Activated T-cell treated with anti-CD3 and anti-CD28 coated beads, Interleukin-2, amount 50 U/mL, for 72 hours (primary cell): ENCODE measurements at regions not wholly inside any gene's neighbourhood (a gene's known extent, or its start where the extent isn't known, plus 50 kb on each side); places are given as distances from the start of the nearest gene placed in this dataset.
"Not testable (repeated sequence)": the region's sequence is repeated elsewhere in the genome, so short reads cannot be mapped to it uniquely, and the experiment has no call there.

Experiments used
- ATAC-seq, 2 donors: fragments of 150-1000 bp; cut with Tn5 transposase; replicated peaks in 1 of 2; 2 replicates each; pipeline ENCODE4 v1.10.0; 2021; ENCODE audit warnings: moderate library complexity in 2 of 2, mild to moderate bottlenecking in 1 of 2
- DNase-seq, 2 donors: peaks; one replicate each; pipeline ENCODE4 v3.0.0; 2021 to 2022; ENCODE audit warnings: mixed read lengths in 1 of 2
- H3K27ac Mint-ChIP-seq: one replicate; pipeline ENCODE4 v1.8.0; 2022; ENCODE audit warnings: mild to moderate bottlenecking, moderate library complexity, mixed read lengths
- H3K27me3 Mint-ChIP-seq: one replicate; pipeline ENCODE4 v1.8.0; 2022; ENCODE audit warnings: low read depth, mixed read lengths
- H3K36me3 Mint-ChIP-seq, 2 donors: one replicate each; pipeline ENCODE4 v1.8.0; 2022; ENCODE audit warnings: mixed read lengths in 2 of 2, mild to moderate bottlenecking in 1 of 2; ENCODE audit not compliant: insufficient read depth in 2 of 2
- H3K4me1 Mint-ChIP-seq: one replicate; pipeline ENCODE4 v1.8.0; 2022; ENCODE audit warnings: low read depth, mixed read lengths
- H3K4me3 Mint-ChIP-seq, 2 donors: one replicate each; pipeline ENCODE4 v1.8.0; 2022; ENCODE audit warnings: mild to moderate bottlenecking in 2 of 2, mixed read lengths in 2 of 2, moderate library complexity in 2 of 2
- H3K9me3 Mint-ChIP-seq, 2 donors: one replicate each; pipeline ENCODE4 v1.8.0; 2022; ENCODE audit warnings: mixed read lengths in 2 of 2

GRCh38 chr10:124198871-124199270 lies 105.5 kb upstream of the CHST15 start:
- DNase-seq: no peak
- no peaks in the 10 kb centered on the region for H3K4me1 Mint-ChIP-seq
- no peak overlapping the region for H3K4me3 Mint-ChIP-seq
- peaks cover 0 to 1% of the 10 kb centered on the region in 2 donors for H3K9me3 Mint-ChIP-seq
- H3K27me3 Mint-ChIP-seq: peaks cover 15% of the 10 kb centered on the region
- ATAC-seq: no peak
- H3K27ac Mint-ChIP-seq: no peak overlapping the region
- H3K36me3 Mint-ChIP-seq: no peaks in the 10 kb centered on the region

- DNase-seq: no peak
- no peak for ATAC-seq
- Mint-ChIP-seq H3K4me1 (no peaks in the 10 kb centered on the region), H3K27ac (no peak overlapping the region), H3K4me3 (no peak overlapping the region), H3K36me3 (no peaks in the 10 kb centered on the region), H3K9me3 (peaks cover 0 to 1% of the 10 kb centered on the region in 2 donors), H3K27me3 (peaks cover 15% of the 10 kb centered on the region)
Observed at GRCh38 chr10:124198125-124198501, 104.7 kb upstream of the CHST15 start.

- DNase-seq (no peak), ATAC-seq (no peak)
- Mint-ChIP-seq H3K36me3 (no peaks in the 10 kb centered on the region), H3K27ac (no peak overlapping the region), H3K27me3 (peaks cover 17% of the 10 kb centered on the region), H3K9me3 (peaks cover 0 to 1% of the 10 kb centered on the region in 2 donors), H3K4me3 (no peak overlapping the region), H3K4me1 (no peaks in the 10 kb centered on the region)
Observed at GRCh38 chr10:124197371-124198124, 104.2 kb upstream of the CHST15 start.

GRCh38 chr10:124196659-124197058 lies 103.3 kb upstream of the CHST15 start:
- Mint-ChIP-seq H3K27ac (no peak overlapping the region), H3K27me3 (peaks cover 26% of the 10 kb centered on the region), H3K4me1 (no peaks in the 10 kb centered on the region), H3K36me3 (no peaks in the 10 kb centered on the region), H3K4me3 (no peak overlapping the region), H3K9me3 (peaks cover 0 to 1% of the 10 kb centered on the region in 2 donors)
- no peak for ATAC-seq
- DNase-seq: no peak

DNA sequence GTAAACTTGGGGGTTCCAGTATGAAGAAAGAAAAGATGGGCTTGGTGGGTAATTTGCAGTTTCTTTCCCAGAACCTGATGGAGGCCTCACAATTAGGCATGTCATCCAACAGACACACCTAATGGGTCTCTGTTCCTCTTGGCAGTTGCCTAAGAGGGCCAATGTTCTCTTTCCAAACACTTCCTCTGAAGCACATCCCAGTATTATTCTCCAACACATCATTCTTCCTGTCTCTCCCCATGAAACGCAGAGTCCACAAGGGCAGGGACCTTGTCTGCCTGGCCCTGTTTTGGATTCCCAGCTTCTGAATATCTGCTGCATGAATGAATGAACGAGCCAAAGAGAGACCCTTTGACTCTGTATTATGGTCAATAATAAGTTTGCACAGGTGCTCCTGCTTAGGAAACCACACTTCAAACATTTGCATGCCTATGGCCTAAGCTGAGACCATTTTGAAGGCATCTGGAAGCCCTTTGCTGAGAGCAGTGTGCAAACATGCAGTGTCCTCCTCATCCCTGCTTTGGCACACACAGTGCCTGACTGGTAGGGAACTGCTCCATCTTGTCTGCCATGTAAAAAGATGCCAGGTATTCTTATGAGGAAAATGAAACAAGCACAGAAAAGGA lies 100.9 kb upstream of the CHST15 start:
- Mint-ChIP-seq H3K4me3 (no peak overlapping the region), H3K9me3 (no peaks in the 10 kb centered on the region), H3K27ac (no peak overlapping the region), H3K4me1 (no peaks in the 10 kb centered on the region), H3K36me3 (no peaks in the 10 kb centered on the region), H3K27me3 (peaks cover 36% of the 10 kb centered on the region)
- ATAC-seq: no peak
- no peak for DNase-seq

DNA sequence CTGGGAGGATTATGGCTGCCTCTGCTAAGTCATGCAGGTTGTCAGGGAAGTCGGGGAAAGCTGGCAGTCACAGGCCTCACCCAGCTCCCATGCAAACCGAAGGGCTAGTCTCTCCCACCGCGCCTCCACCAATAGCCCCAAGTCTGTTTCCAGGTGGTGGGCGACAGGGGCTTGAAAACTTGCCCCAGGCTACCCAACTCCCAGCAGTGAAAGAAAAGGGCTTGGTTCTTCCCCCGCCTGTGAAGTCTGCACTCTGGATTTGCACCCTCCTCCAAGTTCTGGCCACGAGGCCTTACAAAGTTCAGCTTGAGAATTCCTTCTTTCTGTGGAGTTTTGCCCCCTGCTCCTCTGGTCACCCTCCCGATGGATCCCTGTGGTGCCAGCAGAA lies 99.9 kb upstream of the CHST15 start:
- Mint-ChIP-seq H3K4me3 (no peak overlapping the region), H3K27ac (no peak overlapping the region), H3K27me3 (peaks cover 36% of the 10 kb centered on the region), H3K4me1 (no peaks in the 10 kb centered on the region), H3K9me3 (no peaks in the 10 kb centered on the region), H3K36me3 (no peaks in the 10 kb centered on the region)
- no peak for ATAC-seq
- no peak for DNase-seq

DNA sequence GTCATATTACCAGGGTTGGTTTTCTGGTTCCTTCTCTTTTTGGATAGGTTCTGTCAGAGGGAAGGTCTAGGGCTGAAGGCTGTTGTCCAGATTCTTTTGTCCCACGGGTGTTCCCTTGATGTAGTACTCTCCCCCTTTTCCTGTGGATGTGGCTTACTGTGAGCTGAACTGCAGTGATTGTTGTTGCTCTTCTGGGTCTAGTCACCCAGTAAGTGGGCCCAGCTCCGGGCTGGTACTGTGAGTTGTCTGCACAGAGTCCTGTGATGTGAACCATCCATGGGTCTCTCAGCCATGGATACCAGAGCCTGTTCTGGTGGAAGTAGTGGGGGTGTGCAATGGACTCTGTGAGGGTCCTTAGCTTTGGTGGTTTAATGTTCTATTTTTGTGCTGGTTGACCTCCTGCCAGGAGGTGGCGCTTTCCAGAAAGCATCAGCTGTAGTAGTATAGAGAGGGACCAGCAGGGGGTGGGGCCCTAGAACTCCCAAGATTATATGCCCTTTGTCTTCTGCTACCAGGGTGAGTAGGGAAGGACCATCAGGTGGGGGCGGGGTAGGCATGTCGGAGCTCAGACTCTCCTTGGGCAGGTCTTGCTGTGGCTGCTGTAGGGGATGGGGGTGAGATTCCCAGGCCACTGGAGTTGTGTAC lies 99.4 kb upstream of the CHST15 start:
- H3K4me3 Mint-ChIP-seq, DNase-seq, H3K36me3 Mint-ChIP-seq: not testable (repeated sequence)

GRCh38 chr10:124190476-124190875 lies 97.1 kb upstream of the CHST15 start:
- not testable (repeated sequence) for H3K4me3 Mint-ChIP-seq, H3K4me1 Mint-ChIP-seq, ATAC-seq

More for the DNA sequence above, 99.4 kb upstream of the CHST15 start:
- H3K27ac Mint-ChIP-seq, ATAC-seq, H3K9me3 Mint-ChIP-seq, H3K4me1 Mint-ChIP-seq: not testable (repeated sequence)
- peaks cover 36% of the 10 kb centered on the region for H3K27me3 Mint-ChIP-seq

GRCh38 chr10:124186956-124187355 lies 93.6 kb upstream of the CHST15 start:
- Mint-ChIP-seq H3K9me3 (no peaks in the 10 kb centered on the region), H3K27ac (no peak overlapping the region), H3K36me3 (no peaks in the 10 kb centered on the region), H3K27me3 (peaks cover 28% of the 10 kb centered on the region), H3K4me3 (no peak overlapping the region), H3K4me1 (no peaks in the 10 kb centered on the region)
- ATAC-seq: no peak
- DNase-seq: no peak

More at GRCh38 chr10:124190476-124190875, 97.1 kb upstream of the CHST15 start:
- H3K36me3 Mint-ChIP-seq, H3K9me3 Mint-ChIP-seq, DNase-seq, H3K27ac Mint-ChIP-seq: not testable (repeated sequence)
- H3K27me3 Mint-ChIP-seq: peaks cover 36% of the 10 kb centered on the region

- no peak for ATAC-seq
- Mint-ChIP-seq H3K4me3 (no peak overlapping the region), H3K27ac (no peak overlapping the region), H3K27me3 (peaks cover 13% of the 10 kb centered on the region), H3K4me1 (peaks cover 15% of the 10 kb centered on the region), H3K36me3 (no peaks in the 10 kb centered on the region), H3K9me3 (no peaks in the 10 kb centered on the region)
- no peak for DNase-seq
Observed at GRCh38 chr10:124185084-124185483, 91.7 kb upstream of the CHST15 start.

GRCh38 chr10:124184208-124184830 lies 90.9 kb upstream of the CHST15 start:
- Mint-ChIP-seq H3K4me3 (no peak overlapping the region), H3K9me3 (no peaks in the 10 kb centered on the region), H3K27ac (no peak overlapping the region), H3K27me3 (peaks cover 8% of the 10 kb centered on the region), H3K4me1 (peaks cover 20% of the 10 kb centered on the region), H3K36me3 (no peaks in the 10 kb centered on the region)
- ATAC-seq (no peak), DNase-seq (no peak)

DNA sequence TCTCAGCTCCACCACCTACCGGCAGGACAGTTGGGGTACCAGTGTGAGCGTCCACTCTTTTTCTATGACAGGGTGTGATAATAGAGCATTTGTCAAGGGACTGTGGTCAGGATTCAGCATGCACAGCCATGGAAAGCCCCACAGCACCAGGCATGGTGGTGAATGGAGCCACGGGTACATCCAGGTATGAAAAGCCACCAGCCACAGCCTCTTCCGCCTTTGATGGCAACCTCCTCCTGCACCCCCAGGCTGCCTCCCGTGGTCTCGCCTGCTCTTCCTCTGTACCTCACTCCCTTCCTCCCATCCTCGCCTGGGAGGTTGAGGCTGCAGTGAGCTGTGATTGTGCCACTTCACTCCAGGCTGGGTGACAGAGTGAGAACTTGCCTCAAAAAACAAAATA lies 90.2 kb upstream of the CHST15 start:
- ATAC-seq (no peak), DNase-seq (no peak)
- Mint-ChIP-seq H3K27ac (no peak overlapping the region), H3K4me1 (peaks cover 20% of the 10 kb centered on the region), H3K9me3 (no peaks in the 10 kb centered on the region), H3K27me3 (peaks cover 8% of the 10 kb centered on the region), H3K4me3 (no peak overlapping the region), H3K36me3 (no peaks in the 10 kb centered on the region)

DNA sequence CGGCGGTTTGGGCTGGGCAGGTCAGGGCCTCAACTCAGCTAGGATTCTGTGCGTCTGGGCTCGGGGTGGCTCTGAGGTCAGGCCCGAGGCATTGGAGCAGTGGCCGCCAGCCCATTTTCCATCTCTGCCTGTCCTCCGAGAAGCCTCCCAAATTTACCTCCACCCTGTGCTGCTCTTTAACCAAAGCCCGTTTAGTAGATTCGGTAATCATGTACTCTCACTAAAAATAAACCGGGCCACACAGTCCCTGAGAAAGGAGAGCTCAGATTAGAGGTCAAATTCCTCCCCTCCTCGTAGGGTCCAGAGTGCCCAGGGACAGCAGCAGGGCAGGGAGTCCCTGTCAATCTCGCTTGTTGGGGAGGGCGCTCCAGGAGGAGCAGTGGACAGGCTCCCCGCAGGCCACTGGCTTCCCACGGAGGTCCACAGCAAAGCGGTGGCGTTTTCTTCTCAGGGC lies 88.7 kb upstream of the CHST15 start:
- no peak overlapping the region for H3K4me3 Mint-ChIP-seq
- H3K27ac Mint-ChIP-seq: no peak overlapping the region
- no peaks in the 10 kb centered on the region for H3K9me3 Mint-ChIP-seq
- H3K36me3 Mint-ChIP-seq: no peaks in the 10 kb centered on the region
- no peak for ATAC-seq
- H3K4me1 Mint-ChIP-seq: peaks cover 20% of the 10 kb centered on the region
- H3K27me3 Mint-ChIP-seq: peaks cover 8% of the 10 kb centered on the region
- DNase-seq: no peak
